Prostate gland (tissue), 2 donors: ENCODE measurements at regions not wholly inside any gene's neighbourhood (a gene's known extent, or its start where the extent isn't known, plus 50 kb on each side); places are given as distances from the start of the nearest gene placed in this dataset.

Experiments used
- CTCF ChIP-seq, 4 experiments: fragments of 200-600 bp in 2 of 4; fragments of 450-650 bp in 2 of 4; sonication (generic) in 2 of 4; IDR thresholded peaks; 1 replicate in 3 of 4; 2 replicates in 1 of 4; pipeline ENCODE4 v1.5.1; 2016 to 2019; ENCODE audit warnings: antibody characterized with exemption in 4 of 4, mild to moderate bottlenecking in 2 of 4, moderate library complexity in 2 of 4
- POLR2A ChIP-seq: fragments of 450-650 bp; IDR thresholded peaks from one replicate; pipeline ENCODE4 v1.6.1; 2016; ENCODE audit warnings: antibody characterized with exemption, mild to moderate bottlenecking

- TF ChIP-seq POLR2A (no peak), CTCF (IDR thresholded peaks at IDR 0.05) (no peak)
Observed at GRCh38 chr18:41639218-41639617, 315.8 kb upstream of the PIK3C3 start.
